ENCODE measurements at regions not wholly inside any gene's neighbourhood (a gene's known extent, or its start where the extent isn't known, plus 50 kb on each side); places are given as distances from the start of the nearest gene placed in this dataset.

GRCh38 chr2:59720296-59720866, 833.1 kb downstream of the BCL11A start:
- Histone ChIP-seq H3K27ac (no peak overlapping the region), H3K27me3 (no peaks in the 10 kb centered on the region), H3K4me1 (no peaks in the 10 kb centered on the region), H3K4me3 (no peak overlapping the region), H3K36me3 (no peaks in the 10 kb centered on the region), H3K9me3 (no peaks in the 10 kb centered on the region)
- in situ Hi-C loops (cut with MboI; ENCODE audit: low pct_ligation_motif_present in 1 of 4, low pct_unique_long_range_greater_than_20kb in 1 of 4, low sequenced_read_pairs in 3 of 4) = no loop called here
- TF ChIP-seq POLR2A (IDR thresholded peaks at IDR 0.05) = no peak
- TF ChIP-seq EP300 (IDR thresholded peaks at IDR 0.05; ENCODE audit: low read depth) = no peak
- no peak for TF ChIP-seq CTCF (IDR thresholded peaks at IDR 0.05)
- no peak for TF ChIP-seq POLR2AphosphoS5 (IDR thresholded peaks at IDR 0.05)
- WGBS, 2 donors (ENCODE audit: low coverage in 1 of 2) = 85% methylated on average over 4 of the region's 4 CpGs; no CpG with 5 or more reads in 1 of the 2 donors
- intact Hi-C loops (cut with DNase I; ENCODE audit: low total_unique reads) = no loop called here
- DNase-seq = no peak

- in situ Hi-C loops (cut with MboI; ENCODE audit: low pct_ligation_motif_present in 1 of 4, low pct_unique_long_range_greater_than_20kb in 1 of 4, low sequenced_read_pairs in 3 of 4) (no loop called here), intact Hi-C loops (cut with DNase I; ENCODE audit: low total_unique reads) (no loop called here)
- Histone ChIP-seq H3K27ac (no peak overlapping the region), H3K27me3 (no peaks in the 10 kb centered on the region), H3K36me3 (no peaks in the 10 kb centered on the region), H3K4me1 (no peaks in the 10 kb centered on the region), H3K4me3 (no peak overlapping the region), H3K9me3 (no peaks in the 10 kb centered on the region)
- TF ChIP-seq CTCF (IDR thresholded peaks at IDR 0.05) (no peak), EP300 (IDR thresholded peaks at IDR 0.05; ENCODE audit: low read depth) (no peak), POLR2A (IDR thresholded peaks at IDR 0.05) (no peak), POLR2AphosphoS5 (IDR thresholded peaks at IDR 0.05) (no peak)
- 53 to 73% methylated on average over 3 of the region's 3 CpGs for WGBS, 2 donors (ENCODE audit: low coverage in 1 of 2)
- no peak for DNase-seq
Observed at GRCh38 chr2:59713577-59713976, 839.9 kb downstream of the BCL11A start.

- no peak overlapping the region for H3K27ac ChIP-seq
- H3K4me1 ChIP-seq = no peaks in the 10 kb centered on the region
- intact Hi-C loops (cut with DNase I; ENCODE audit: low total_unique reads) (no loop called here), in situ Hi-C loops (cut with MboI; ENCODE audit: low pct_ligation_motif_present in 1 of 4, low pct_unique_long_range_greater_than_20kb in 1 of 4, low sequenced_read_pairs in 3 of 4) (no loop called here)
- DNase-seq = no peak
- no peaks in the 10 kb centered on the region for H3K27me3 ChIP-seq
- H3K9me3 ChIP-seq = no peaks in the 10 kb centered on the region
- TF ChIP-seq EP300 (IDR thresholded peaks at IDR 0.05; ENCODE audit: low read depth) = no peak
- TF ChIP-seq CTCF (IDR thresholded peaks at IDR 0.05) = no peak
- TF ChIP-seq POLR2AphosphoS5 (IDR thresholded peaks at IDR 0.05) = no peak
- no peak overlapping the region for H3K4me3 ChIP-seq
- no peaks in the 10 kb centered on the region for H3K36me3 ChIP-seq
Observed at GRCh38 chr2:59711121-59711520, 842.3 kb downstream of the BCL11A start.

- intact Hi-C loops (cut with DNase I; ENCODE audit: low total_unique reads) = no loop called here
- Histone ChIP-seq H3K9me3 (no peaks in the 10 kb centered on the region), H3K4me1 (no peaks in the 10 kb centered on the region), H3K36me3 (no peaks in the 10 kb centered on the region), H3K27me3 (no peaks in the 10 kb centered on the region), H3K4me3 (no peak overlapping the region), H3K27ac (no peak overlapping the region)
- TF ChIP-seq POLR2A (IDR thresholded peaks at IDR 0.05) (no peak), POLR2AphosphoS5 (IDR thresholded peaks at IDR 0.05) (no peak), CTCF (IDR thresholded peaks at IDR 0.05) (no peak), EP300 (IDR thresholded peaks at IDR 0.05; ENCODE audit: low read depth) (no peak)
- DNase-seq = no peak
- 65 to 67% methylated on average over 4 of the region's 4 CpGs for whole genome bisulfite sequencing, 2 donors (ENCODE audit: low coverage in 1 of 2)
- in situ Hi-C loops (cut with MboI; ENCODE audit: low pct_ligation_motif_present in 1 of 4, low pct_unique_long_range_greater_than_20kb in 1 of 4, low sequenced_read_pairs in 3 of 4) = no loop called here
Observed at GRCh38 chr2:59706729-59707128, 846.7 kb downstream of the BCL11A start.

Measured in transverse colon (tissue), 4 donors.